ENCODE measurements at regions not wholly inside any gene's neighbourhood (a gene's known extent, or its start where the extent isn't known, plus 50 kb on each side); places are given as distances from the start of the nearest gene placed in this dataset.

GRCh38 chr1:58398714-58399113 is 147.8 kb downstream of the OMA1 start:
- Mint-ChIP-seq H3K4me3 (no peak overlapping the region), H3K27me3 (no peaks in the 10 kb centered on the region), H3K36me3 (peaks cover 0 to 15% of the 10 kb centered on the region in 2 donors), H3K9me3 (peaks cover 0 to 5% (median 0%) of the 10 kb centered on the region in 7 donors), H3K4me1 (peaks cover 0 to 4% (median 0%) of the 10 kb centered on the region in 3 donors), H3K27ac (no peak overlapping the region)
- DNase-seq: no peak
- ATAC-seq (ENCODE audit: low read depth in 2 of 2): no peak

GRCh38 chr1:58397187-58397820 is 149.2 kb downstream of the OMA1 start:
- DNase-seq: no peak
- Mint-ChIP-seq H3K27ac (peak overlapping the region in 1 of 6 donors; percentile 2), H3K27me3 (no peaks in the 10 kb centered on the region), H3K9me3 (peaks cover 0 to 5% (median 0%) of the 10 kb centered on the region in 7 donors), H3K4me3 (no peak overlapping the region), H3K36me3 (peaks cover 0 to 15% of the 10 kb centered on the region in 2 donors), H3K4me1 (peaks cover 0 to 4% (median 0%) of the 10 kb centered on the region in 3 donors)
- no peak for ATAC-seq (ENCODE audit: low read depth in 2 of 2)

- no peak overlapping the region for H3K4me3 Mint-ChIP-seq
- peaks cover 0 to 5% (median 0%) of the 10 kb centered on the region in 7 donors for H3K9me3 Mint-ChIP-seq
- no peak for DNase-seq
- H3K27me3 Mint-ChIP-seq: no peaks in the 10 kb centered on the region
- H3K4me1 Mint-ChIP-seq: peaks cover 0 to 4% (median 0%) of the 10 kb centered on the region in 3 donors
- peaks cover 0 to 15% of the 10 kb centered on the region in 2 donors for H3K36me3 Mint-ChIP-seq
- no peak for ATAC-seq (ENCODE audit: low read depth in 2 of 2)
- H3K27ac Mint-ChIP-seq: no peak overlapping the region
Observed at GRCh38 chr1:58396150-58396549, 150.4 kb downstream of the OMA1 start.

- Mint-ChIP-seq H3K9me3 (peaks cover 0 to 5% (median 0%) of the 10 kb centered on the region in 7 donors), H3K36me3 (peaks cover 0 to 15% of the 10 kb centered on the region in 2 donors), H3K4me1 (peaks cover 0 to 4% (median 0%) of the 10 kb centered on the region in 3 donors), H3K27ac (no peak overlapping the region), H3K4me3 (no peak overlapping the region), H3K27me3 (no peaks in the 10 kb centered on the region)
- ATAC-seq (ENCODE audit: low read depth in 2 of 2) (no peak), DNase-seq (no peak)
Observed at GRCh38 chr1:58395355-58395754, 151.2 kb downstream of the OMA1 start.

GRCh38 chr1:58392083-58392482 is 154.4 kb downstream of the OMA1 start:
- Mint-ChIP-seq H3K36me3 (peaks cover 0 to 9% of the 10 kb centered on the region in 2 donors), H3K9me3 (peaks cover 0 to 5% (median 0%) of the 10 kb centered on the region in 7 donors), H3K4me1 (peaks cover 0 to 4% (median 0%) of the 10 kb centered on the region in 3 donors), H3K27me3 (no peaks in the 10 kb centered on the region), H3K27ac (no peak overlapping the region), H3K4me3 (no peak overlapping the region)
- ATAC-seq (ENCODE audit: low read depth in 2 of 2) (peak; percentile 90 to 92), DNase-seq (peak; percentile 57)

GRCh38 chr1:58391514-58391913 is 155.0 kb downstream of the OMA1 start:
- no peak overlapping the region for H3K27ac Mint-ChIP-seq
- H3K27me3 Mint-ChIP-seq: no peaks in the 10 kb centered on the region
- peaks cover 0 to 3% (median 0%) of the 10 kb centered on the region in 7 donors for H3K9me3 Mint-ChIP-seq
- ATAC-seq (ENCODE audit: low read depth in 2 of 2) (no peak), DNase-seq (no peak)
- peaks cover 0 to 3% (median 0%) of the 10 kb centered on the region in 3 donors for H3K4me1 Mint-ChIP-seq
- H3K36me3 Mint-ChIP-seq: peaks cover 0 to 5% of the 10 kb centered on the region in 2 donors
- H3K4me3 Mint-ChIP-seq: no peak overlapping the region

- DNase-seq: peak; percentile 5
- H3K27me3 Mint-ChIP-seq: no peaks in the 10 kb centered on the region
- H3K9me3 Mint-ChIP-seq: no peaks in the 10 kb centered on the region
- peak; percentile 16 to 46 for ATAC-seq (ENCODE audit: low read depth in 2 of 2)
- no peaks in the 10 kb centered on the region for H3K4me1 Mint-ChIP-seq
- H3K36me3 Mint-ChIP-seq: peaks cover 0 to under 1% of the 10 kb centered on the region in 2 donors
- H3K4me3 Mint-ChIP-seq: no peak overlapping the region
- H3K27ac Mint-ChIP-seq: peak overlapping the region in 2 of 6 donors; percentile 6 to 62
Observed at GRCh38 chr1:58391056-58391455, 155.5 kb downstream of the OMA1 start.

GRCh38 chr1:58390091-58390490 is 156.4 kb downstream of the OMA1 start:
- Mint-ChIP-seq H3K4me3 (peak overlapping the region in 1 of 8 donors; percentile 26), H3K36me3 (peaks cover 0 to 7% of the 10 kb centered on the region in 2 donors), H3K27me3 (no peaks in the 10 kb centered on the region), H3K4me1 (no peaks in the 10 kb centered on the region), H3K27ac (no peak overlapping the region), H3K9me3 (no peaks in the 10 kb centered on the region)
- DNase-seq: no peak
- no peak for ATAC-seq (ENCODE audit: low read depth in 2 of 2)

- H3K4me1 Mint-ChIP-seq: no peaks in the 10 kb centered on the region
- ATAC-seq (ENCODE audit: low read depth in 2 of 2): no peak
- H3K27ac Mint-ChIP-seq: no peak overlapping the region
- no peaks in the 10 kb centered on the region for H3K27me3 Mint-ChIP-seq
- no peak overlapping the region for H3K4me3 Mint-ChIP-seq
- DNase-seq: no peak
- peaks cover 21 to 22% of the 10 kb centered on the region in 2 donors for H3K36me3 Mint-ChIP-seq
- H3K9me3 Mint-ChIP-seq: peaks cover 5 to 16% (median 15%) of the 10 kb centered on the region in 7 donors
Observed at GRCh38 chr1:58380345-58380744, 166.2 kb downstream of the OMA1 start.

- Mint-ChIP-seq H3K4me1 (no peaks in the 10 kb centered on the region), H3K27ac (no peak overlapping the region), H3K4me3 (no peak overlapping the region), H3K36me3 (peaks cover 14 to 16% of the 10 kb centered on the region in 2 donors), H3K27me3 (no peaks in the 10 kb centered on the region), H3K9me3 (peaks cover 4 to 20% (median 15%) of the 10 kb centered on the region in 7 donors)
- ATAC-seq (ENCODE audit: low read depth in 2 of 2): no peak
- DNase-seq: no peak
Observed at GRCh38 chr1:58367217-58367616, 179.3 kb downstream of the OMA1 start.

- Mint-ChIP-seq H3K4me1 (no peaks in the 10 kb centered on the region), H3K27me3 (no peaks in the 10 kb centered on the region), H3K36me3 (peaks cover 0 to 4% of the 10 kb centered on the region in 2 donors), H3K27ac (no peak overlapping the region), H3K9me3 (peaks cover 0 to 3% (median 0%) of the 10 kb centered on the region in 7 donors), H3K4me3 (no peak overlapping the region)
- no peak for DNase-seq
- no peak for ATAC-seq (ENCODE audit: low read depth in 2 of 2)
Observed at GRCh38 chr1:58365328-58365727, 181.2 kb downstream of the OMA1 start.

- H3K9me3 Mint-ChIP-seq: peaks cover 0 to 4% (median 0%) of the 10 kb centered on the region in 7 donors
- H3K27me3 Mint-ChIP-seq: no peaks in the 10 kb centered on the region
- H3K4me1 Mint-ChIP-seq: no peaks in the 10 kb centered on the region
- no peak overlapping the region for H3K4me3 Mint-ChIP-seq
- peak overlapping the region in 1 of 6 donors; percentile 4 for H3K27ac Mint-ChIP-seq
- ATAC-seq (ENCODE audit: low read depth in 2 of 2) (no peak), DNase-seq (no peak)
- H3K36me3 Mint-ChIP-seq: no peaks in the 10 kb centered on the region
Observed at GRCh38 chr1:58363585-58363984, 182.9 kb downstream of the OMA1 start.

GRCh38 chr1:58361134-58361533 is 185.4 kb downstream of the OMA1 start:
- Mint-ChIP-seq H3K9me3 (peaks cover 0 to 4% (median 0%) of the 10 kb centered on the region in 7 donors), H3K36me3 (no peaks in the 10 kb centered on the region), H3K27me3 (peaks cover 0 to 3% (median 0%) of the 10 kb centered on the region in 3 donors), H3K4me3 (no peak overlapping the region), H3K27ac (no peak overlapping the region), H3K4me1 (no peaks in the 10 kb centered on the region)
- no peak for ATAC-seq (ENCODE audit: low read depth in 2 of 2)
- DNase-seq: no peak

- no peaks in the 10 kb centered on the region for H3K4me1 Mint-ChIP-seq
- no peak overlapping the region for H3K27ac Mint-ChIP-seq
- H3K36me3 Mint-ChIP-seq: no peaks in the 10 kb centered on the region
- H3K27me3 Mint-ChIP-seq: peaks cover 0 to 3% (median 0%) of the 10 kb centered on the region in 3 donors
- H3K4me3 Mint-ChIP-seq: no peak overlapping the region
- DNase-seq (no peak), ATAC-seq (ENCODE audit: low read depth in 2 of 2) (no peak)
- H3K9me3 Mint-ChIP-seq: peaks cover 0 to 4% (median 0%) of the 10 kb centered on the region in 7 donors
Observed at GRCh38 chr1:58358346-58358745, 188.2 kb downstream of the OMA1 start.
